ENCODE measurements at regions not wholly inside any gene's neighbourhood (a gene's known extent, or its start where the extent isn't known, plus 50 kb on each side); places are given as distances from the start of the nearest gene placed in this dataset.

DNA sequence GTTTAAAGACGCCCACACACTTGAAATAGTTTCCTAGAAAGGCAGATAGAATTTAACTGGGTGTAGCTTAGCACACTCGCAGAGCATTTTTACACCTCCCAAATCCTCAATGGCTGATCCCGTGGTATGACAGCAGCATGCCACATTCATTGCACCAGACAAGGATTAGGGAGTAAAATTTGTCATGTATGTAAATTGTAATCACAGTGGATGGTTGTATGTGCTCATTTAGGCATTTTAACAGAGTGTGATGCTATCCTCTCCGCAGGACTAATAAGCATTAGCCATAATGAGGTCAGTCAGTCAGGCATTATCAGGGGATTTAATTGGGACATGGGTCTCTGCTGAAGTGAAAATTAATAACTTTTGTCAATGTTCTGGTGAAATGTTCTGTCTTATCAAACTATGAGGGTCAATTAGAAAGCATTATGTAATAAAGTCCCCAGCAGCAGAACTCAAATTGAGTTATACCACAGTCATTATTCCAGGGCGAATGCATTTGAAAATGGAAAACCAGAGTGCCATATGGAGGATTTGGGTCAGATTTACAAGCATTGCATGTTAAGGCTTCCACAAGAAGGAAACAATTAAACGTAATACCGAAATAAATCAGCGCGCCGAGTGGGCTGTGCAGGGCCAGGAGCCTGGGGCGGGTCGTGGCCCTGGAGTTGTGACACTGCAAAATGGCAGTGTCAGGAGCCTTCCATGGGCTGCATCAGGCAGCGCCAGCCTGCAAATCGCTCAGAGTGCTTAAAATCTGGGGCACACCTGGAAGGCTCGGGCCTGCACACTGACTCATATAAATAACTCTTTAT is 602.2 kb downstream of the BNC2 start:
- TF ChIP-seq POLR2A (IDR thresholded peaks at IDR 0.05): no peak
- TF ChIP-seq, protein P1, sequence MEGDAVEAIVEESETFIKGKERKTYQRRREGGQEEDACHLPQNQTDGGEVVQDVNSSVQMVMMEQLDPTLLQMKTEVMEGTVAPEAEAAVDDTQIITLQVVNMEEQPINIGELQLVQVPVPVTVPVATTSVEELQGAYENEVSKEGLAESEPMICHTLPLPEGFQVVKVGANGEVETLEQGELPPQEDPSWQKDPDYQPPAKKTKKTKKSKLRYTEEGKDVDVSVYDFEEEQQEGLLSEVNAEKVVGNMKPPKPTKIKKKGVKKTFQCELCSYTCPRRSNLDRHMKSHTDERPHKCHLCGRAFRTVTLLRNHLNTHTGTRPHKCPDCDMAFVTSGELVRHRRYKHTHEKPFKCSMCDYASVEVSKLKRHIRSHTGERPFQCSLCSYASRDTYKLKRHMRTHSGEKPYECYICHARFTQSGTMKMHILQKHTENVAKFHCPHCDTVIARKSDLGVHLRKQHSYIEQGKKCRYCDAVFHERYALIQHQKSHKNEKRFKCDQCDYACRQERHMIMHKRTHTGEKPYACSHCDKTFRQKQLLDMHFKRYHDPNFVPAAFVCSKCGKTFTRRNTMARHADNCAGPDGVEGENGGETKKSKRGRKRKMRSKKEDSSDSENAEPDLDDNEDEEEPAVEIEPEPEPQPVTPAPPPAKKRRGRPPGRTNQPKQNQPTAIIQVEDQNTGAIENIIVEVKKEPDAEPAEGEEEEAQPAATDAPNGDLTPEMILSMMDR (IDR thresholded peaks at IDR 0.05): no peak
- TF ChIP-seq EP300 (IDR thresholded peaks at IDR 0.05): peak; percentile 13 to 51

All from tibial nerve (tissue), 4 donors.